ENCODE measurements at regions not wholly inside any gene's neighbourhood (a gene's known extent, or its start where the extent isn't known, plus 50 kb on each side); places are given as distances from the start of the nearest gene placed in this dataset.

DNA sequence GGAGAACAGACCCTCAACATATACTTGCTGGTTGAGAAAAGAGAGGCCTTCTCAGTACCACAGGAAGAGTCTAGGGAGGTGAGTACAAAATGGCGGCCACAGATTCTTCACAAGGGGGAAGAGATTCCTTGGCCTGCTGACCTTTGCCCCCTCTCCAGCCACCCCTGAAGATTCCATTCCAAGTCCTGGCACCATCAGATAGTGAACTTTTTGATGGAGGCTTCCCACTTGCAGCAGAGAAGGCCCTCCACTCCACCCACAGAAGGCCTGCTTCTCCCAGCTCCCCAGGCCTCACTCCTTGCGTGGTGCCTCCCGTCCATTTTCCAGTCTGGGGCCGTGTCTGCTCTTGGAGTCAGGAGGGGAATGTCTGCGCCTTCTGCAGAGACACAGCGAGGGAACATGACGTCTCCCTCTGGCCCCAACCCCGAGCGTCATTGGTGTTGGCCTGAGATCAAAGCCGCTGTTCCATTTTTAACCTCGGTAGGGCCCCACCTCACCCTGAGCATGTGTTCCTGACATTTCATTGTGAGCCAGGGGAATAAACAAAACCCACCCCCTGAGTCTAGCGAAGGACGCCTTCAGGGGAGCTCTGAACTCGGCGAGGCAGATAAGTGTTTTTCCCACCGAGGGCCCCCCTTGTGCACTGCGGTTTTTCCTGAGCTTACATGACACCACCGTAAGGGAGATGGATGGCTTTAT lies 268.7 kb upstream of the TBX3 start:
- no peak for DNase-seq

DNA sequence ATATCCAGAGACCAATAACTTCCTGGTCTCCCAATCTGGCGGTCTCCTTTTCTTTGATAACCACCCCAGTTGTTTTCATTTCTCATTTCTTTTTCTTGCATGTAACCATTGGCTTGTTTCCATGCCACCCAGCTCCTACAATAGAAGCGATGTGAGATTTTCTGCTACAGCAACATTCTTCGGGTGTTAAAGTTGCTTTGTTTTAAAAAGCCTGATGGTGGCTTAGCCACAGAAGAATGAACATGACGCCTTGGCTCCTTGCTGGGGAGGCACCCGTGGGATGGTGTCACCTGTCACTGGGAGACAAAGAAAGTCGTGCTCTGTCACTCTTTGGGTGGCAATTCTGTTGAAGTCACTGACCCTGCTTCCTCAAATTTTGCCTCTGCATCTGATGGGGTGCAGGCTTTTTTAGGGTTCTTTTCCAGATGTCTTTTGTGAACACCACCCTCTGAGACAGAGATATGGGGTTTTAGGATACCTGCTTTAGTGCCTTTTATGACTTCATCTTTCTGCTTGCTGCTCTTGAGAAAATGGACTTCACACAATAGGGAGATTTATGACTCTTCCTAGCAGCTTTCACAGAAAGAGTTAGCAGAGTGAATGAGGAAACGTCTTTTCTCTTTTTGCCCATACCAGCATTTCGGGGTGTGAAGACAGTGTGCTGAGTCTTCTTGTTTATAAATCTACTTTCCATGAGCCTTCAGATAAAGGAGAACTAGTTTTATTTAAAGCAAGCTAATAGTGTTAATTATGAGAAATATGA lies 265.3 kb upstream of the TBX3 start:
- no peak for DNase-seq

DNA sequence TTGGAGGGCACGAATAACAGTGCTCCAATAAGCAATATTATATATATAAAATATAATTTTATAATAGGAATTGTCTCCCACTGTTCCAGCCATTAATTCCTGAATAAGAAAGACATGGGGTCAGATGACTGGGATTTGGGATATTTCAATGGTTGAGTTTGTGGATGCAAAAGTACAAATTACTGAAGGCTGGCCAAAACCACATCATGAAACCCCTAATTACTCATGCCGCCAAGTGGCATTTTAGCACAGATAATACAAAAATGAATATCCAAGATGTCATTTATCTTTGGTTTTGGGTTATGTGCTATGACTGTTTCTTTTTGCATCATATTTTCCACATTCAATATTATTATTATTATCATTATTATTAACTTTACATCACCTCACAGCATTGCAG lies 261.4 kb upstream of the TBX3 start:
- no peak for DNase-seq

DNA sequence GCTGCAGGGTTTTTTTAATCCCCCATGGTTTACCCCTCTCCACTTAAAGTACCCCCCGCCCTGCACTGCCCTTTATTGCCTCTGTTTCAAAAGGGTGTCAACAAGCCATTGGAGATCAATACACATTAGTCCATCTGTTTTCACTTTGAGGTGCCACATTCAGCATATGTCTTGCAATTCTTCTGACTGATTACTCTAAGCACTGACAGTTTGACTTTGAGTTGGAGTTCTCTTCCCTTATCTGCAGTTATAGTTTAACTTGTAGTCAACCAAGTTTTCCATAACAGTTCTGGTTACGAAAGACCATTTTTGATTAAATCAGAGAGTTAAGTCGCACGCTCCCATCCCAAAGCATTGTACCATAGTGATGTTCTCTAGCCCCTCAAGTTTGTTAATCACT lies 260.8 kb upstream of the TBX3 start:
- no peak for DNase-seq

DNA sequence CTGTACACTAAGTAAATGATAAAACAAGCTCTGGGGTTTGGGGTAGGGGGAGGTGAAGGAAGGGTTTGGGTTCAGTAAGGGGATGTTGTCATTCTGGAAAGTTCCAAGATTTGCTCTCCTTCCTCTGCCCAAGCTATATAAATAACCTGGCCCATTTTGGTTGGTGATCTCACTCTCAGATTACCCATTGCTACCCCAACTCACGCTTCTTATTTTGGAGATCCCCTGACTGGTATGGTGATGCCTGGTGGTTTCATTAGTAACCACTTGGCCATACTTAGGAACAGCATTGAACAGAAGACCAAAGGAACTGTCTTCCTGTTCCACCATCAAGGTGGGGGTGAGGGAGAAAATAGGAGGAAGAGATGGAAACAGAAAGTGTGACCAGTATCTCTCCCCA lies 259.6 kb upstream of the TBX3 start:
- DNase-seq = no peak

DNA sequence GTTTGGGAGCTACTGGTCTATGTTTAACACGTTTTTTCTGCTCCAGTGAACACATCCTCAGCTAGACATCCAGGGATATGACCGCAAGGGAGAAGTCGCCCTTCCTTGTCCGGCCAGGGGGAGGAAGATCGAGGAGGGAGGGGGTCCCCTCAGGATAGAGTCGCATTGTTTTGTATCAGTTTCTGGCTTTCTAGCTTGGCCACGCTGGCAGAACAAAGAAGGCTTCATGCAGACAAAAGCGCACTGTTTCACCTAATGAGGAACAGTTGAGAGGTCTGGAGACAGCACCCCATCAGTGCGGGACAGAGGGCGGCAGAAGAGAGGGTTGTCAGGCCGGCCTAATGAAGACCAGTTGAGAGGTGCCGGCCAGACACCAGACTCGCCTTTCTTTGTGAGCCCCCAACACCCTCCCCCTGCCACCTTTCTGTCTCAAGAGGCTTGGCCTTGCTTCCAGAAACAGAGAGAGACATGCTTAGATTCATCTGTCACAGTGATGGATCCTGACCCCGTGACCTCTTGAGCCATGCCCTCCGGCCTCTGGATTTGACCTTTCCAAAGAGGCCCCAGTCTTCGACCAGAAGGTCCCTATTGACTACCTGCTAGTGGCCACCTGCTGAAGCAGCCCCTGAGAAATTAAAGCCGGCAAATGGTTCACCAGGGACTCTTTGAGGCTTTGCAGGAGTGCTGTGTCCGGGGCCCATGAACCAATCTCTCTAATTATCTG lies 254.7 kb upstream of the TBX3 start:
- DNase-seq = no peak

DNA sequence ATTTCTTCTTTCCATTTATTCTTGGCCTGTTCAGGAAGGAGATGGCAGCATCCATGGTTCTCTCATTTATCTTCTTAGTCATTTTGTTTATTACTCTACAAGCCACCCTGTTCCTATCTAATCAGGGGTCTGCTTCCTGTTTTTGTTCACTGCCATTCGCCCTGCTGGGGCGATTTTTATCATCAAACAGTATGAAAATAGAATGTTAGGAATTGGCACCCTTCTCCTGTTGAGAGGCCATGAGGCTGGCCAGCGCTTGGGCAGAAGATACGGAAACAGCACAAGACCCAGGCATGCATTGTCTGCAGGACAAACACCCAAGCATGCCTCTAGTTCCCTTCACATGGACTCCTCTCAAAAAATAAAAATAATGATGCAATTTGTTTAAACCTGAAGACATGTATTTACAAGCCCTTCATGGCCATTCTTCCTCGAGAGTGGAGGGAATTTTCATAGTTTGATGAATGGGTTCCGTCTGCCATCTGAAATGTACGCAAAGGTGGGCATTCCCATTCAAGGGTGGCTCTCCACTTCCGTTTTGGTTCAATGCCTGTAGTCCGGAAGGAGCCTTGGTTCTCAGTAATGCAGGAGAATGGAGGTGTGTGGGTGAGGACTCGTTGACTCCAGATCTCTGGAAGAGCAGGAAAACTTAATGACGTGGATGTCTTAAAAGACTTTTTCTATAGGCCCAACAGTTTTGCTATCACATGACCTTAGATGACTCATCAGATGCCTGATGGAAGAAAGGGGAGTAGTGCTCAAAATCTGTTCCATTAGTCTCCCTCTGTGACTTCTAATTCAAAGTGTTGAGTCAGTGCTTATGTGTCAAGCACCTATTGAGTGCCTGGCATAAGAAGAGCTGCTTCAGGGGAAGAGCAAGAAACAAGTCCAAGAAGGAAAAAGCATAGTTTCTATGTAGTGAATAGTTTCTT lies 252.4 kb upstream of the TBX3 start:
- no peak for DNase-seq

DNA sequence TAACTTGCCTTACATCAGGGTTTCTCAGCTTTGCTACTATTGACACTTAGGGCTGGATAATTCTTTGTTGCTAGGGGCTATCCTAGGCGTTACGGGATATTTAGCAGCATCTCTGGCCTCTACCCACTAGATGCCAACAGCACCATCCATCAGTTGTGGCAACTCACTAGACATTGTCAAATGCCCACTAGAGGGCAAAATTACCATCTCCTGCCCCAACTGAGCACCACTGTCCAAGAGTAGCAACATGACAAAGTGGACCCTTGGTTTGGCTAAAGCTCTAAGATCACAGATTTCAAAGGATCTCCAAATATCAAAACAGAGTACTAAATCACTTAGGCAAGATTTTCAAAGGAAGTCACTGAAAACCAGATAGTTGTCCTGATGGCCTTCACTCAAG lies 251.7 kb upstream of the TBX3 start:
- no peak for DNase-seq

DNA sequence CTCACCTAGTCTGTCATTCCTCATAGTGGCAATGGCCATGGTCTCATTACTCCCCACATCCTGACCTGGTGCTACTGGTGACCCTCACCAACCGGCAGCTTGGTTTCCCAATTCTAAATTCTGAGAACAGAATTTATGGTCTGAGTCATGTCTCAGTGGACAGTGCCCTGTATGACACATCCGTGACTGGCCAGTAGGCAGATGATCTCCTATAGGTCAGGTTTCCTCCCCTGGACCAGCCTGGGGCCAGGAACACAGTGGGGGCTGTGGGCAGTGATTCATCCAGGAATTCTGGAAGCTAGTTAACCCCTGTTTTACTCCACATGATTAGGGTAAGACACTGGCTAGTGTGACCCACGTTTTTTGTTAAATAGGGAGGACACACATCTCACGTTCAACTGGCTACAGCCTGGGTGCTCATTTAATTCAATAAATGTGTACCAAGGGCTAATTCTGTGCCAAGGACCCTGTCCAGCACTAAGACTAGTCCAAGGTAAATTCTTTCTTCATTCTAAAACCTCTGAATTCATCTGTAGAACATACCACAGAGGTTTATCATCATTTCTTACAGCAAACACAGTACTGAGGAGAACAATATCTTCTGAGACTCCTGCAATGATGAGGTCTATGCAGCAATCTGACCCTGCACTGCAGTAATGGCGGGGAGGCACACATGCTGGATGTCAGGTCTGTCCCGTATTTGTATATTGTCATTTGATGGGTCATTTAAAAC lies 249.6 kb upstream of the TBX3 start:
- no peak for DNase-seq

DNA sequence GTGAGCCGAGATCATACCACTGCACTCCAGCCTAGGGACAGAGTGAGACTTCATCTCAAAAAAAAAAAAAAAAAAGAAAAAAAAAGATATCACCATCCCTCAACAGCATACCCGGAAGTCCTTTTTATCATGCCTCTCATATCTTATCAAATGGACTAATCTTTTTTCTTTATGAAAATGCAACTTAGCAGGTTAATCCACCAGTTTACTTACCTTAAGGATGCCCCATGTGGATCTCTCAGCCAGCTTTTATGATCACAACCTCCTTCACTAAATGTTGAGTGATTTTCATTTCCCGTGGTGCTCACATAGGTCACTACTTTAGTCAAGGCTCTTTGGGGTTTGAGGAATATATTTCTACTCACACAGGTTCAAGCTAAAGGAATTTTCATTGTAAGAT lies 248.8 kb upstream of the TBX3 start:
- no peak for DNase-seq

DNA sequence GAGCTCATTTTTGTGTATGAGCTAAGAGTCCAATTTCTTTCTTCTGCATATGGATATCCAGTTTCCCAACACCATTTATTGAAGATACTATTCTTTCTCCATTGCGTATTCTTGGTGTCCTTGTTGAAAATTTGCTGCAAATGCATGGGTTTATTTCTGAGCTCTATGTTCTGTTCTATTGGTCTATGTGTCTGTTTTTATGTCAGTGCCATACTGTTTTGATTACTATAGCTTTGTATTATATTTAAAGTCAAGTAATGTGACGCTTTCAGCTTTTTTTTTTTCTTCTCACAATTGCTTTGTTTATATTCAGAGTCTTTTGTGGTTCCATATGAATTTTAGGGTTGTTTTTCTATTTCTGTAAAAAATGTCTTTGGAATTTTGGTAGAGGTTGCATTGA lies 247.1 kb upstream of the TBX3 start:
- no peak for DNase-seq

DNA sequence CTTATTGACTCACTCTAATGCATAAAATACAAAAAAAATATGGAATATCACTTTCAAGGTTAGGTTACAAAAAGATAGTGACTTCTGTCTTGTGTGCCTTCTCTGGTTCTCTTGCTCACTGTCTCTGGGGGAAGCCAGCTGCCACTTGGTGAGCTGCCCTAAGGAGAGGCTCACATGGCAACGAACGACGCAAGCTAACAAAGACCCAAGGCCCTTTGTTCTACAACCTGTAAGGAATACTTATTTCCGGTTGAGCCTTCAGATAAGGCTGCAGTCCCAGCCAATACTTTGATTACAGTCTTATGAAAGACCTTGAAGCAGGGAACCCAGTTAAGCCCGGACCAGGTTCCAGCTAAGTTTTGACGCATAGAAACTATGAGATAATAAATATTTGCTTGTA lies 242.4 kb upstream of the TBX3 start:
- no peak for DNase-seq

DNA sequence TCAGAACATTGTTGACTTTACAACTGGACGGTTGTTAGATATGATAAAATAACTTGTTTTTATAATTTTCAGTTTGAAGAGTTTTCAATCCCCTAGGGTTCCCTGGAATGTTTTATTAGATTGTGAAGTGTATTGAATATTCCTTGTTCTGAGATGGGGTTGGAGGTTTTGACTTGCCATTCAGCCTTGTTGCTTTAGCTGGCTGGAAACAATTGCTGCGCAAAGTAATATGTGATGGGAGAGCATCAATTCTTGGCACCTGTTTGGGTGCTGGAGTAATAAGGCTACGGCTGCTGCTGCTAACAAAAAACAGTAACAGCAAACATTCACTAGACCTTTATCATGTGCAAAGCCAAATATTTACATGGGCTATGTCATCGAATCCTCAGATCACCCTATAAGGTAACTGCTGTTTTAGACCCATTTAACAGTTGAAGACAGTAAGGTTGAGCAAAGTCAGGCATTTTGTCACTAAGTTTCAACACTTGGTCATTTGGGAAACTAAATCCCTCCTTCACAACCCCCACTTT lies 241.0 kb upstream of the TBX3 start:
- DNase-seq = no peak

DNA sequence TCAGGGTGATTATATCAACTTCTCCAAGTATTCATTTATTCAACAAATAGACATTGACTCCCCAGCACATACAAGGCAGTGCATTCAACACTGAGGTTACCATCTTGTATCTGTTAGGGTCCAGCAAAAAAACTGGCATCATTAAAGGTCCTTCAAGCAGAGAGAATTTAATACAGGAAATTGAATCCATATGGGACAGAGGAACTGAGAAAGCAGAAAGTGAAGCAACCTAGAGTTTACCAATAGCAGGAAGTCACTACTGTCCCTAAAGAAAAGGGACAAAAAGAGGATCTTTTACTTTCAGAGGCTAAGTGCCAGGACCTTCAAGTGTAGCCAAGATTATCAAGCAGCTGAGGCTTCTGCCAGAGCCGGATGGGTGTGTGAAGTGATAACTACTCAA lies 237.8 kb upstream of the TBX3 start:
- no peak for DNase-seq

DNA sequence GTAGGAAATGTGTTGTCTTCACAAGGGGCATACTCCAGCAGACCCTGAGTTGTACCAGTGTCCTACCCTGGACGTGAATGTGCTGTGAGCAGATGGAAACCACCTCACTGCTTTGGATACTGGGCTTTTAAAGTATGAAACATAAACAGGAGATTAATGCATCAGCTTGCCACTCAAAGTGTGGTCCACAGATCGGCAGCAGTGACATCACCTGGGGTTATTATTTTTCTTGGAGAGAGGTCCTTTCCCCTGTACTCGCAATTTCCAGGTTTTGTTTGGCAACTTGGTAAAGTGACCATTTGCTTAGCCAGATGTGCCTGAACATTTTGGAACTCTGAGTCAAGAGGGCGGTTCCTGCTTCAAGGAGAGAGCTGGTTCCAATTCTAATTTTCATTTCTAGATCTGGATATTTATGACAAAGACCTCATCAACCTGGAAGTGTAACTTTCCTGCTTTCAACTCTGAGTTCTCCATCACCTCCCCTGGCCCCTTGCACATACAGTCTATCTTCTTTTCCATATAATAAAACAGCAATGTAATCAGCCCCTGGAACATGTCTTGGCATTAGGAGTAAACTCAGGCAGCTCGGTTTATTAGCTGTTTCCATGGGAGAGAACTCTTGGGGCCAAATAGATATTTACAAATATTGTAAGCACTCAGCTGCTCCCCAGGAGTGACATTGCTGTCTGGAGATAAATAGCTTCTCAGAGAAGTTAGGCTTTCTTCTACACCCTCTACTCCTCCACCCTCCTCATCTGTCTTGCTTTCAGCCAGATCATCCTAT lies 237.0 kb upstream of the TBX3 start:
- no peak for DNase-seq

DNA sequence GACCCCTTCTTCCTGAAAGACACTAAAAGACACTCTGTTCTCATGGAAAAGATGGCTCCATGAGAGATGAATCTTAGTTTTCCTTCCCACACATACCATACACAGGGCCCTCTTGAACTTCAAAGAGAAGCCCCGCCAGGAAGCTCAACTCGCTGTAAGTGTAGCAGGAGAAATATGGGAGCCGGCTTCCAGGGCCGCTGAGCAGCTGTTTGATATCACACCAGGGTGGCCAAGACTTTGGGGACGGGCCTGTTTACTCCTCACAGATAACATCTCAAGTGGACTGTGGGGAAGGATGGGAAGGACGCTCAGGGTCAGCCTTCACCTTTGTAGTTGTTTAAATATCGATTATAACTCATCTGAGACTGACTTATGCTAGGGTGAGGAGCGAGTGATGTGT lies 235.5 kb upstream of the TBX3 start:
- DNase-seq = no peak

DNA sequence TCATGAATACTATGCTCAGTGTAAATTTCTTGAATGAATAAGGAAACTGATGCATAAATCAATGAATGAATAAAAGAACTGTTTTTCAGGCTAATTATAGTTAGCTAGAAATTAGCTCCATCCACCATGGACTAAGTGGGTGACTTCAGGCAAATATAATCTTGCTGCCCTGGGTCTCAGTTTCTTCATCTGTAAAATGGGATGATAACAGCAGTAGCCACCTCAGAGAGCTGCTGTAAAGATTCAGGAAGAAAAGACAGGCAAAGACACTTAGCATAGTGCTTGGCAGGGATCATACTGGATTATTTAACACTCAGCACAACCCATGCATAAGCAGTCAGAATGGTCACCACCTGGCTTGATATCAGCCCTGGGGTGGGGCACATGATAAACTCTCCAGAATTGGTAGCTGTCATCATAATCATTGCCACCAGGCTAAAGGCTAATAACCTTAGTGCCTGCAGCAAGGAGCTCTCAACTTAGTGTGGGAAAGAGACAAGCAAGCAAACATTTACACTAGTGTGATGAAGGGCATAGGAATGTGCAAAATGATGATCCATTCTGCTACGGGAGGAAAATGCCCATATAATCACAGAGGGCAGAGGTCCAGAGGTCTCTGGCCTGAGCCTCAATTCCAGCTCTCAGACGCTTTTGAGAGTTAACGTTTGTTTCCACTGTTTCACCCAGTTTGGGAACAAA lies 234.7 kb upstream of the TBX3 start:
- DNase-seq = no peak

DNA sequence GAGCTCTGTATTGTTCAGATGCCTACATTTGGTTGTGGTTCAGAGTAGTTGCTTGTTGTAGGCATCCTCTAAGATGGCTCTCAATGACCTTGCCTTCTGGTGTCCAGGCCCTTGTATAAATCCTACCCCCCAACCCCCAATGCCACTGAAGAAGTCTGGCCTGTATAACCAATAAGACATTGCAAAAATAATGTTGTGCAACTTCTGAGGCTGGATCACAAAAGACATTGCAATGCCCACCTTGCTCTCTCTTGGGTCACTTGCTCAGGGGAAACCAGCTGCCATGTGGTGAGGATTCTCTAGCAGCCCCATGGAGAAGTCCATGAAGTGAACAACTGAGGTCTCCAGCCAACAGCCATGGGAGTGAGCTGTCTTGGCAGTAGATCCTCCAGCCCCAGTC lies 234.0 kb upstream of the TBX3 start:
- no peak for DNase-seq

DNA sequence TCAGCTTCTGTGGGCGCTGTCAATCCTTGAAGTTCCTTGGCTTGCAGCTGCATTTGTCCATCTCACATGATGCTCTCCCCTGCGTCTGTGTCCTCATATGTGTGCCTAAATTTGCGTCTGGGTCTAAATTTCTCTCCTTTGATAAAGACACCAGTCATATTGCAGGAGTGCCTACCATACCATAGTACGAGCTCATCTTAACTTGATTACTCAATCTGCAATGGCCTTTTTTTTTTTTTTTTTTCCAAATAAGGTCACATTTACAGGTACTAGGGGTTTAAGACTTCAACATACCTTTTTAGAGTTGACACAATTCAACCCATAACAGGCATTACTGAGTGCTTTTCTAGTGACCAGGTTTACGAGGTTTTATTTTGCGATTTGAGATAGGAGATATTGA lies 233.3 kb upstream of the TBX3 start:
- DNase-seq = no peak

DNA sequence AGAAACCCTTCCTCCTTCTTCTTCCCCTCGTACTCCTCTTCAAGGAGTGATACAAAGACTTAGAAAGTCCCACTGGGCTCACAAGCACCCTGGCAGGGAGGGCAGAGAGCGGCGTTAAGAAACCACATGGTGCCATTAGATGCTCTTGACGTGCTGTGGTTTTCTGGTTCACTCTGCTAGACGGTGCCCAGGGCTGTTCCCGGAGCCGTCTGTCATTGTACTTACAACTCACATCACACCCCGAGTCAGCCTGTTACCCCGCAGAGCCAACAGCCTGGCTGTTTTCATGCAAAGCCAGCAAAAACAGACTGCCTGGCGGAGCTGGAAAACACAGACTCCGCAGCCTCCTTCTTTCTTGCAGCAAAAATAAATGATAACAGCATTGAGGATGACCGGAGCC lies 232.6 kb upstream of the TBX3 start:
- no peak for DNase-seq

DNA sequence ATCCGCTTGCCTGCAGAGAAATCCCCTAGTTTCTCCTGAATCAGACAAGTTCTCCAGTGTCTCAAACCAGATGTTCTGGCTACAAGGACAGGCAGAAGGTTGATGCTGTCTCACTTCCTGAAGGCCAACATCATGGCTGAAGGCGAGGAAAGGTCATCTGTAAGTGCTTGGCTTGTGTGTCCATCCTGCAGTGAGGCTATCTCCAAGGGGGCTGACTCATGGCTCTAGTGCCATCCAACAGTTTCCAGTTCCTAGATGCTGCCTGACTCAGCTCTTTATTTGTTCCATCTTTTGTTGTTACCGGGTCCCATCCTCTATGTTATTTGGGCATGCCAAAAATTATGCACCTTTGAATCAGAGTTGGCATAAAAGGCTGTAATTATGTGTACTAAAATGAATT lies 232.1 kb upstream of the TBX3 start:
- no peak for DNase-seq

Measured in CD4-positive, alpha-beta T cell treated with Interleukin-15 for 1 hour (primary cell).